Body of pancreas (tissue), 4 donors: ENCODE measurements at regions not wholly inside any gene's neighbourhood (a gene's known extent, or its start where the extent isn't known, plus 50 kb on each side); places are given as distances from the start of the nearest gene placed in this dataset.

Source experiments
- ATAC-seq: fragments of 150-250 bp; one replicate; pipeline ENCODE4 v1.9.1; 2016
- DNase-seq, 4 donors: peaks; one replicate each; pipeline ENCODE4 v3.0.0-alpha.2; 2019
- H3K27ac ChIP-seq, 4 donors: fragments of 200-600 bp; sonication (generic); 1 replicate in 3 of 4; 2 replicates in 1 of 4; pipeline versions ENCODE4 v1.5.1 to v1.6.1; 2016 to 2019; ENCODE audit warnings: mild to moderate bottlenecking in 1 of 4, mixed read lengths in 1 of 4, moderate library complexity in 1 of 4
- H3K27me3 ChIP-seq, 2 donors: fragments of 200-600 bp; sonication (generic); one replicate each; pipeline ENCODE4 v1.6.0; 2016; ENCODE audit warnings: mild to moderate bottlenecking in 1 of 2
- H3K36me3 ChIP-seq, 2 donors: fragments of 200-600 bp; sonication (generic); replicated peaks in 1 of 2; 2 replicates each; pipeline ENCODE4 v1.5.1; 2016; ENCODE audit warnings: low read depth in 2 of 2; ENCODE audit not compliant: insufficient read depth in 1 of 2
- H3K4me1 ChIP-seq: fragments of 200-600 bp; sonication (generic); one replicate; pipeline ENCODE4 v1.6.0; 2016
- H3K4me3 ChIP-seq, 2 donors: fragments of 200-600 bp; sonication (generic); 1 replicate in 1 of 2; 2 replicates in 1 of 2; pipeline ENCODE4 v1.5.1; 2016 to 2019
- H3K9me3 ChIP-seq, 3 donors: fragments of 200-600 bp; sonication (generic); 1 replicate in 2 of 3; 2 replicates in 1 of 3; pipeline ENCODE4 v1.5.1; 2016
- CTCF ChIP-seq, 7 experiments: fragments of 450-650 bp in 4 of 7; fragments of 200-600 bp in 3 of 7; sonication (generic) in 3 of 7; IDR thresholded peaks; one replicate each; pipeline ENCODE4 v1.5.1; 2016 to 2019; ENCODE audit warnings: antibody characterized with exemption in 7 of 7
- POLR2A ChIP-seq, 3 donors: fragments of 450-650 bp; IDR thresholded peaks; one replicate each; pipeline ENCODE4 v1.6.1; 2016; ENCODE audit warnings: antibody characterized with exemption in 3 of 3, mild to moderate bottlenecking in 2 of 3
- WGBS, 2 donors: methylation state at CpG; one replicate each; pipeline ENCODE4 v1.1.5; 2017; 5-methylcytosine and 5-hydroxymethylcytosine counted together
- intact Hi-C: fragments of 100-400 bp; cut with DNase I; formaldehyde crosslinking; loops from one replicate; pipeline ENCODE4 v1.15.1; 2023

DNA sequence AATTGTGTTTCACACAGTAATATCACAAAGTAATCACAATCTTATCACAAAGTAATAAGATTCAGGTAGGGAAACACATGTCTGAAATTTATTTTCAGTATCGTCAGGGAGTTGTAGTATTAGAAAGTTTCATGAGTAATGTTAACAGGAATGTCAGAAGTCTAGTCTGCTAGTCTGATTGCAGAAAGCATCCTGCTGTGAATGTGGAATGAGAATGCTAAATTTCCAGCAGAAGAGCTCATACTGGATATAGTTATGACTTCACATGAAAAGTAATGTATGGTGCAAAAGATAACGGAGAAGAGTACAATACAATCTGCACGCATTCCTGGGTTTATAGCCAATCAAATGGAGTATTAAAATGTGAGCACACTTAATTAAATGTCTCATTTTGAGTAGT, 494.7 kb upstream of the SETBP1 start:
- intact Hi-C loops = no loop called here
- no peak for TF ChIP-seq POLR2A (IDR thresholded peaks at IDR 0.05)
- no peak for TF ChIP-seq CTCF (IDR thresholded peaks at IDR 0.05)
- no peak overlapping the region for H3K27ac ChIP-seq
- no peaks in the 10 kb centered on the region for H3K4me1 ChIP-seq
- no peaks in the 10 kb centered on the region for H3K9me3 ChIP-seq
- no peaks in the 10 kb centered on the region for H3K27me3 ChIP-seq
- H3K4me3 ChIP-seq = no peak overlapping the region
- H3K36me3 ChIP-seq = no peaks in the 10 kb centered on the region
- 68 to 78% methylated on average over 3 of the region's 3 CpGs for WGBS, 2 donors
- ATAC-seq = no peak
- no peak for DNase-seq

DNA sequence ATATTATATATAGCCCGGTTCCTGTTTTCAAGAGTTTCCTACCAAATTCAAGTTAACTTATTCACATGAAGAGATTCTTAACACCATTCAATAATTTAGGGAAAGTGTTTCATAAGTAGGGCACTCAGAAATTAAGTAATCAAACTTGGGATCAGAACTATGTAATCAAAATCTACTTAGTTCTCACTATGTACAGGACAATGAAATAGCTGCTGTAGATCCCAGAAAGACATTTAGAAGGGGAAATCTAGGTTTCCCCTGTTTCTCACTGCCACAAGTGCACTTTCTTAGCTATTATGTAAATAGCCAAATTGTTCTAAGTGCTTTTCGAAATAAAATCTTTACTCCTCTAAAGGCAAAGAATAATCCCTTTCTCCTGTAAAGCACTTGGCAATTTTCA, 493.6 kb upstream of the SETBP1 start:
- Histone ChIP-seq H3K36me3 (no peaks in the 10 kb centered on the region), H3K9me3 (no peaks in the 10 kb centered on the region), H3K4me1 (no peaks in the 10 kb centered on the region), H3K4me3 (no peak overlapping the region), H3K27me3 (no peaks in the 10 kb centered on the region), H3K27ac (no peak overlapping the region)
- TF ChIP-seq CTCF (IDR thresholded peaks at IDR 0.05) (no peak), POLR2A (IDR thresholded peaks at IDR 0.05) (no peak)
- ATAC-seq (no peak), DNase-seq (no peak)
- intact Hi-C loops = no loop called here
- 89 to 91% methylated on average over 2 of the region's 2 CpGs for WGBS, 2 donors

DNA sequence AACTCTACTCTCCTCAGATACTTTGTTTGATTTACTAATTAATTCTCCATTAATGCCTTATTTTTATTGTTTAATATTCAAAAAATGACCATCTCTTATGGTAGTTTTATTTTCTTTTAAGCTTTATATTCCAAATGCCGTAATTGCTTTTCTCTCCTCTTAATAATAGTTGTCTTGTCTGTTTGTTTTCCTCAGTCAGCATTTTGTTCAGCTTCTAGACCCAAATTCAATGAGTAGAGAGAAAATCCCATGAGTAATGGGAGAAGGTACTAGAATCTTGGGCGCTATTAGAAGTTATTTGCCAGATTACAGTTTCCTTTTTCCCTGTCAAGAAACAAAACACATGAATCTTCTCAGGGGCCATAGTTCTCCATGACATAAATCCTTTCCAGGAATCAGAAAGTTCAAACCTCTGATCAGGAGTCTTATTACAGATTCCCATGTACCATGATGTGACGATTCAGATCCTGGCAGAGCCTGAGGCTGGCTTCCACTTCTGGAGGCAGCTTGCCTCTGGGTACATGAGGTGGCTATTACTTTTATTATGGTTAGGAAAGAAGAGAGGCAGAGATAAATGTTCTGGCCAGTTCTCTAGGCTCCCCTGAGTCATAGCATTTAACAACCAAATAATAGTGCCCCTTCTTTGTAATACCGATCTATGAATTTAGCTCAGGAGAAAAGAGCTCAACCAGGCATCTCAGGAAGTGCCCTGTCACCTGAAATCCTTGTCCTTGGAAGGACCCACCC, 485.1 kb upstream of the SETBP1 start:
- no peaks in the 10 kb centered on the region for H3K4me1 ChIP-seq
- H3K4me3 ChIP-seq = no peak overlapping the region
- intact Hi-C loops = no loop called here
- H3K36me3 ChIP-seq = no peaks in the 10 kb centered on the region
- ATAC-seq = no peak
- no peaks in the 10 kb centered on the region for H3K27me3 ChIP-seq
- DNase-seq = no peak
- no peaks in the 10 kb centered on the region for H3K9me3 ChIP-seq
- 84 to 93% methylated on average over 4 of the region's 4 CpGs for WGBS, 2 donors
- no peak overlapping the region for H3K27ac ChIP-seq
- TF ChIP-seq POLR2A (IDR thresholded peaks at IDR 0.05) = no peak
- TF ChIP-seq CTCF (IDR thresholded peaks at IDR 0.05) = no peak

DNA sequence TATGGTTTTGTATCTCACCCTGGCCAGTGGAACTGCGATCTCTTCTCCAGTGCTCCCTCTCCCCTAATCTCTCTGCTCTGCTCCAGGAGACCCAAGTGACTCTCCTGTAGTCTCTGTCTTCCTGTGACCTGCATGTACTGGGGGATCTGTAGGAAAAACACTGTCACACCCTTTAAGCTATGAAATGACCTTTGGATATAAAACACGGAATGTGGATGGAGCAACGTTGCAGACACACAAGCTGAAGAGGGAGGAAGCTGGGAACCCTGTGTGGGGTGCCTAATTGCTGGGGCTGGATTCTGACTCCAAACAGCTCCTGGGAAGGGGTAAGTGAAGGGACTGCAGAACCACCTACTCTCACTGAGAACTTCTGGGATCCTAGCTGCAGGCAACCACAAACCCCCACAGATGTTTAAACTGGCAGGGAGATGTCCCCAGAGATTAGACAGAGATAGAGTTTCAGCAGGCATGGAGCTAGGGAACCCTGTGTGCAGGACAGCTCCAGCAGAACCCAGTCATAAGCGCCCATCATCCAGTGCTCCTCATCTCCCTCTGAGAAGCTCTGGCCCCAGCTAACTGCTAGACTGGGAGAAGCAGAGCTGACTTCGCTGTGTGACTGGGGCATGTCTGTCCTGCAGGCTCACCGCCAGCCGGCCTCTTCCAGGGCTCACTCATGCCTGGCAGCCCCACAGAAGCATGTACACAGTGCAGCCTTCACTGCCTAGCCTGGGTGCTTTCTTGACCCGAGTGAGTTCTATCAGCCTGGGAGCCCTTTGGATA, 482.7 kb upstream of the SETBP1 start:
- H3K27me3 ChIP-seq = no peaks in the 10 kb centered on the region
- DNase-seq = no peak
- TF ChIP-seq CTCF (IDR thresholded peaks at IDR 0.05) (no peak), POLR2A (IDR thresholded peaks at IDR 0.05) (no peak)
- H3K36me3 ChIP-seq = no peaks in the 10 kb centered on the region
- no peak overlapping the region for H3K4me3 ChIP-seq
- intact Hi-C loops = no loop called here
- WGBS, 2 donors = 73 to 83% methylated on average over 7 to 8 of the region's 8 CpGs
- no peaks in the 10 kb centered on the region for H3K9me3 ChIP-seq
- ATAC-seq = no peak
- H3K4me1 ChIP-seq = no peaks in the 10 kb centered on the region
- H3K27ac ChIP-seq = no peak overlapping the region
